ENCODE measurements at regions not wholly inside any gene's neighbourhood (a gene's known extent, or its start where the extent isn't known, plus 50 kb on each side); places are given as distances from the start of the nearest gene placed in this dataset.

DNA sequence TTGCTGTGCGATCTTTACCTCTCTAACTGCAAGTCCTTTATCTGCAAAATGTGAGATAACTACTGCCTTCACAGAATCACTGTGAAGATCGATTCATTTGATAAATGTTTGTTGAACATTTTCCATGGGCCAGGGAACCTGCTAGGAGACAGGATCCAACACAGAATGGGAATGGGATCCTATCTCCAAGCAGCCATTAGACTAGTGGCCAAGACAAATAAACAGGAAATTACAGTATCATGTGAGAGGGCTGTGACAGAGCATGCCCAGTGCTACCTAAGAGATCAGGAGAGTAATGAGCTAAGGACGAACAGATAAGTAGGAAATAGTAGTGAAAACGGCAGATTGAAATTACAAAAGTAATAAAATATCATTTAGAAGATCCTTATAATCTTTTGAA, 105.7 kb downstream of the GRIN2B start:
- TF ChIP-seq POLR2A (IDR thresholded peaks at IDR 0.05) (no peak), POLR2AphosphoS5 (IDR thresholded peaks at IDR 0.05) (no peak)
